HL-60 (cell line): ENCODE measurements at regions not wholly inside any gene's neighbourhood (a gene's known extent, or its start where the extent isn't known, plus 50 kb on each side); places are given as distances from the start of the nearest gene placed in this dataset.

ENCODE experiments used
- CTCF ChIP-seq: IDR thresholded peaks from one replicate; pipeline ENCODE4 v1.5.1; 2011; ENCODE audit warnings: low read length, control low read depth, inconsistent platforms; ENCODE audit not compliant: insufficient read depth
- GABPA ChIP-seq: IDR thresholded peaks from 2 replicates; pipeline ENCODE4 v1.6.1; 2012; ENCODE audit warnings: low read depth
- POLR2AphosphoS5 ChIP-seq: IDR thresholded peaks from 2 replicates; pipeline ENCODE4 v1.6.1; 2012; ENCODE audit warnings: low read depth
- SPI1 ChIP-seq: IDR thresholded peaks from 2 replicates; pipeline ENCODE4 v1.6.1; 2012; ENCODE audit warnings: low read depth, mild to moderate bottlenecking, borderline replicate concordance
- TF ChIP-seq, protein P1 (sequence below): IDR thresholded peaks from 2 replicates; pipeline ENCODE4 v1.6.1; 2012; ENCODE audit warnings: low read depth; ENCODE audit not compliant: insufficient replicate concordance

DNA sequence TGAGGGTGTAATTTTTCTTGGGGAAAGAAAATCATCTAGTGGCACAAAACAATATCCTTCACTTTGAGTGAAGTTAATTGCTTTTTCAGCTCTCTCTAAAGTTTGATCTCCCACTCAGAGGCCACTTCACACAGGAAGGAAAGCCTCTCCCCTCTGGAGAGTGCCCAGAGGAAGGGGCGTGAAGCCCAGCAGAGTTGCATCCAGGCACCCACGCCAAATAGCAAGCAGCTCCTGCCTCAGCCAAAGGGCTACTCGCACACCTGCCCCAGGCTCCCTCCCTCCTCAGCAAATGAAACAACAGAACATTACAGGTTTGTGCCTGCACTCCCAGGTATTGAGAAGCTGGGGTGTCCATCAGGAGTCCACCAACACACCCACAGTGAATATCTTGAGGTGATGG is 183.0 kb upstream of the RPL38 start:
- TF ChIP-seq CTCF (no peak), SPI1 (no peak), POLR2AphosphoS5 (no peak), GABPA (no peak)
- TF ChIP-seq, protein P1, sequence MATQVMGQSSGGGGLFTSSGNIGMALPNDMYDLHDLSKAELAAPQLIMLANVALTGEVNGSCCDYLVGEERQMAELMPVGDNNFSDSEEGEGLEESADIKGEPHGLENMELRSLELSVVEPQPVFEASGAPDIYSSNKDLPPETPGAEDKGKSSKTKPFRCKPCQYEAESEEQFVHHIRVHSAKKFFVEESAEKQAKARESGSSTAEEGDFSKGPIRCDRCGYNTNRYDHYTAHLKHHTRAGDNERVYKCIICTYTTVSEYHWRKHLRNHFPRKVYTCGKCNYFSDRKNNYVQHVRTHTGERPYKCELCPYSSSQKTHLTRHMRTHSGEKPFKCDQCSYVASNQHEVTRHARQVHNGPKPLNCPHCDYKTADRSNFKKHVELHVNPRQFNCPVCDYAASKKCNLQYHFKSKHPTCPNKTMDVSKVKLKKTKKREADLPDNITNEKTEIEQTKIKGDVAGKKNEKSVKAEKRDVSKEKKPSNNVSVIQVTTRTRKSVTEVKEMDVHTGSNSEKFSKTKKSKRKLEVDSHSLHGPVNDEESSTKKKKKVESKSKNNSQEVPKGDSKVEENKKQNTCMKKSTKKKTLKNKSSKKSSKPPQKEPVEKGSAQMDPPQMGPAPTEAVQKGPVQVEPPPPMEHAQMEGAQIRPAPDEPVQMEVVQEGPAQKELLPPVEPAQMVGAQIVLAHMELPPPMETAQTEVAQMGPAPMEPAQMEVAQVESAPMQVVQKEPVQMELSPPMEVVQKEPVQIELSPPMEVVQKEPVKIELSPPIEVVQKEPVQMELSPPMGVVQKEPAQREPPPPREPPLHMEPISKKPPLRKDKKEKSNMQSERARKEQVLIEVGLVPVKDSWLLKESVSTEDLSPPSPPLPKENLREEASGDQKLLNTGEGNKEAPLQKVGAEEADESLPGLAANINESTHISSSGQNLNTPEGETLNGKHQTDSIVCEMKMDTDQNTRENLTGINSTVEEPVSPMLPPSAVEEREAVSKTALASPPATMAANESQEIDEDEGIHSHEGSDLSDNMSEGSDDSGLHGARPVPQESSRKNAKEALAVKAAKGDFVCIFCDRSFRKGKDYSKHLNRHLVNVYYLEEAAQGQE = no peak
